ENCODE measurements at regions not wholly inside any gene's neighbourhood (a gene's known extent, or its start where the extent isn't known, plus 50 kb on each side); places are given as distances from the start of the nearest gene placed in this dataset.

GRCh38 chr19:34075661-34076091 lies 96.6 kb upstream of the LSM14A start:
- Histone ChIP-seq H3K4me1 (ENCODE audit: insufficient read depth) (no peaks in the 10 kb centered on the region), H3K9me2 (ENCODE audit: insufficient read depth) (no peaks in the 10 kb centered on the region), H3F3A (replicated peaks; ENCODE audit: low read depth) (no peaks in the 10 kb centered on the region), H4K20me1 (replicated peaks; ENCODE audit: insufficient read depth) (no peaks in the 10 kb centered on the region), H3K4me3 (no peak overlapping the region), H3K4me2 (no peak overlapping the region), H2AFZ (no peak overlapping the region), H3K27me3 (ENCODE audit: insufficient read depth) (no peaks in the 10 kb centered on the region), H3K36me3 (ENCODE audit: insufficient read depth) (no peaks in the 10 kb centered on the region), H3K79me2 (replicated peaks; ENCODE audit: insufficient read depth) (no peaks in the 10 kb centered on the region), H3K27ac (ENCODE audit: low read depth) (no peak overlapping the region)
- Mint-ChIP-seq H3K36me3 (ENCODE audit: low read depth) (peaks cover 4% of the 10 kb centered on the region; the same call in 1 of the 3 replicates), H3K4me3 (no peak overlapping the region), H3K27ac (no peak overlapping the region), H3K9me3 (peaks cover 6% of the 10 kb centered on the region; the same call in 2 of the 3 replicates), H3K4me1 (no peaks in the 10 kb centered on the region), H3K27me3 (ENCODE audit: insufficient read depth, low read depth, poor library complexity) (no peaks in the 10 kb centered on the region)
- TF ChIP-seq STAT1 (IDR thresholded peaks at IDR 0.05; ENCODE audit: unreplicated experiment) (no peak), REST (IDR thresholded peaks at IDR 0.05; ENCODE audit: unreplicated experiment) (no peak), POLR2AphosphoS5 (IDR thresholded peaks at IDR 0.05; ENCODE audit: low read depth) (no peak), CREB1 (CRISPR knock-in tag; IDR thresholded peaks at IDR 0.05; ENCODE audit: low read depth) (no peak), ZNF331 (CRISPR knock-in tag; IDR thresholded peaks at IDR 0.05; ENCODE audit: low read depth) (no peak), CTCF (conservative IDR thresholded peaks at IDR 0.05; ENCODE audit: low read depth in 2 of 2) (no peak), NANOG (IDR thresholded peaks at IDR 0.05; ENCODE audit: borderline replicate concordance) (no peak), EZH2 (IDR thresholded peaks at IDR 0.05; ENCODE audit: low read depth, unreplicated experiment) (no peak), ZNF114 (CRISPR knock-in tag; IDR thresholded peaks at IDR 0.05) (no peak), EZH2phosphoT487 (IDR thresholded peaks at IDR 0.05; ENCODE audit: unreplicated experiment) (no peak), JUNB (IDR thresholded peaks at IDR 0.05; ENCODE audit: unreplicated experiment) (no peak)
- TF ChIP-seq, protein P1, sequence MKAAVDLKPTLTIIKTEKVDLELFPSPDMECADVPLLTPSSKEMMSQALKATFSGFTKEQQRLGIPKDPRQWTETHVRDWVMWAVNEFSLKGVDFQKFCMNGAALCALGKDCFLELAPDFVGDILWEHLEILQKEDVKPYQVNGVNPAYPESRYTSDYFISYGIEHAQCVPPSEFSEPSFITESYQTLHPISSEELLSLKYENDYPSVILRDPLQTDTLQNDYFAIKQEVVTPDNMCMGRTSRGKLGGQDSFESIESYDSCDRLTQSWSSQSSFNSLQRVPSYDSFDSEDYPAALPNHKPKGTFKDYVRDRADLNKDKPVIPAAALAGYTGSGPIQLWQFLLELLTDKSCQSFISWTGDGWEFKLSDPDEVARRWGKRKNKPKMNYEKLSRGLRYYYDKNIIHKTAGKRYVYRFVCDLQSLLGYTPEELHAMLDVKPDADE (IDR thresholded peaks at IDR 0.05): no peak
- TF ChIP-seq, protein P2, sequence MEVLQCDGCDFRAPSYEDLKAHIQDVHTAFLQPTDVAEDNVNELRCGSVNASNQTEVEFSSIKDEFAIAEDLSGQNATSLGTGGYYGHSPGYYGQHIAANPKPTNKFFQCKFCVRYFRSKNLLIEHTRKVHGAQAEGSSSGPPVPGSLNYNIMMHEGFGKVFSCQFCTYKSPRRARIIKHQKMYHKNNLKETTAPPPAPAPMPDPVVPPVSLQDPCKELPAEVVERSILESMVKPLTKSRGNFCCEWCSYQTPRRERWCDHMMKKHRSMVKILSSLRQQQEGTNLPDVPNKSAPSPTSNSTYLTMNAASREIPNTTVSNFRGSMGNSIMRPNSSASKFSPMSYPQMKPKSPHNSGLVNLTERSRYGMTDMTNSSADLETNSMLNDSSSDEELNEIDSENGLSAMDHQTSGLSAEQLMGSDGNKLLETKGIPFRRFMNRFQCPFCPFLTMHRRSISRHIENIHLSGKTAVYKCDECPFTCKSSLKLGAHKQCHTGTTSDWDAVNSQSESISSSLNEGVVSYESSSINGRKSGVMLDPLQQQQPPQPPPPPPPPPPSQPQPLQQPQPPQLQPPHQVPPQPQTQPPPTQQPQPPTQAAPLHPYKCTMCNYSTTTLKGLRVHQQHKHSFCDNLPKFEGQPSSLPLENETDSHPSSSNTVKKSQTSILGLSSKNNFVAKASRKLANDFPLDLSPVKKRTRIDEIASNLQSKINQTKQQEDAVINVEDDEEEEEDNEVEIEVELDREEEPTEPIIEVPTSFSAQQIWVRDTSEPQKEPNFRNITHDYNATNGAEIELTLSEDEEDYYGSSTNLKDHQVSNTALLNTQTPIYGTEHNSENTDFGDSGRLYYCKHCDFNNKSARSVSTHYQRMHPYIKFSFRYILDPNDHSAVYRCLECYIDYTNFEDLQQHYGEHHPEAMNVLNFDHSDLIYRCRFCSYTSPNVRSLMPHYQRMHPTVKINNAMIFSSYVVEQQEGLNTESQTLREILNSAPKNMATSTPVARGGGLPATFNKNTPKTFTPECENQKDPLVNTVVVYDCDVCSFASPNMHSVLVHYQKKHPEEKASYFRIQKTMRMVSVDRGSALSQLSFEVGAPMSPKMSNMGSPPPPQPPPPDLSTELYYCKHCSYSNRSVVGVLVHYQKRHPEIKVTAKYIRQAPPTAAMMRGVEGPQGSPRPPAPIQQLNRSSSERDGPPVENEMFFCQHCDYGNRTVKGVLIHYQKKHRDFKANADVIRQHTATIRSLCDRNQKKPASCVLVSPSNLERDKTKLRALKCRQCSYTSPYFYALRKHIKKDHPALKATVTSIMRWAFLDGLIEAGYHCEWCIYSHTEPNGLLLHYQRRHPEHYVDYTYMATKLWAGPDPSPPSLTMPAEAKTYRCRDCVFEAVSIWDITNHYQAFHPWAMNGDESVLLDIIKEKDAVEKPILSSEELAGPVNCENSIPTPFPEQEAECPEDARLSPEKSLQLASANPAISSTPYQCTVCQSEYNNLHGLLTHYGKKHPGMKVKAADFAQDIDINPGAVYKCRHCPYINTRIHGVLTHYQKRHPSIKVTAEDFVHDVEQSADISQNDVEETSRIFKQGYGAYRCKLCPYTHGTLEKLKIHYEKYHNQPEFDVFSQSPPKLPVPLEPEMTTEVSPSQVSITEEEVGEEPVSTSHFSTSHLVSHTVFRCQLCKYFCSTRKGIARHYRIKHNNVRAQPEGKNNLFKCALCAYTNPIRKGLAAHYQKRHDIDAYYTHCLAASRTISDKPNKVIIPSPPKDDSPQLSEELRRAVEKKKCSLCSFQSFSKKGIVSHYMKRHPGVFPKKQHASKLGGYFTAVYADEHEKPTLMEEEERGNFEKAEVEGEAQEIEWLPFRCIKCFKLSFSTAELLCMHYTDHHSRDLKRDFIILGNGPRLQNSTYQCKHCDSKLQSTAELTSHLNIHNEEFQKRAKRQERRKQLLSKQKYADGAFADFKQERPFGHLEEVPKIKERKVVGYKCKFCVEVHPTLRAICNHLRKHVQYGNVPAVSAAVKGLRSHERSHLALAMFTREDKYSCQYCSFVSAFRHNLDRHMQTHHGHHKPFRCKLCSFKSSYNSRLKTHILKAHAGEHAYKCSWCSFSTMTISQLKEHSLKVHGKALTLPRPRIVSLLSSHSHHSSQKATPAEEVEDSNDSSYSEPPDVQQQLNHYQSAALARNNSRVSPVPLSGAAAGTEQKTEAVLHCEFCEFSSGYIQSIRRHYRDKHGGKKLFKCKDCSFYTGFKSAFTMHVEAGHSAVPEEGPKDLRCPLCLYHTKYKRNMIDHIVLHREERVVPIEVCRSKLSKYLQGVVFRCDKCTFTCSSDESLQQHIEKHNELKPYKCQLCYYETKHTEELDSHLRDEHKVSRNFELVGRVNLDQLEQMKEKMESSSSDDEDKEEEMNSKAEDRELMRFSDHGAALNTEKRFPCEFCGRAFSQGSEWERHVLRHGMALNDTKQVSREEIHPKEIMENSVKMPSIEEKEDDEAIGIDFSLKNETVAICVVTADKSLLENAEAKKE (CRISPR knock-in tag; IDR thresholded peaks at IDR 0.05): no peak
- DNase-seq (ENCODE audit: low spot score) (no peak), ATAC-seq (no peak)

Data from GM23338 (cell line).